ENCODE measurements at regions not wholly inside any gene's neighbourhood (a gene's known extent, or its start where the extent isn't known, plus 50 kb on each side); places are given as distances from the start of the nearest gene placed in this dataset.

DNA sequence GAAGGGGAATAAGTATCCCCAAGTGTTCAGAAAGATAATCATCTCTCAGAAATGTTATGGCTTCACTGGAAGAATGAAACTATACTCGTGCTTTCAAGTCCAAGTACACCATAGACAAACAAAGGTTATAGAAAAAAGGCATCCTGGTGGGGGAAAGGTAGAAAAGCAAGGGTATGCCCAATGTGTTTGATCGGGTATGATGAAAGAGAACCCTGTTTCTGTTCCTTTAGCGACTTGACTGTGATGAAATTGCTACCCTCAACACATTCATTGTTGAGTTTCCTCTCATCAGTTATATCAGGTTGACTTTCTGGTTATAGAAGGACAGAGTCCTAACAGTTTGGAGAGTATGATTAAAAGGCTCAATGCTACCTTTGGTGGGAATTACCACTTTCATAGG, 464.3 kb downstream of the GRXCR1 start:
- TF ChIP-seq, protein P1, sequence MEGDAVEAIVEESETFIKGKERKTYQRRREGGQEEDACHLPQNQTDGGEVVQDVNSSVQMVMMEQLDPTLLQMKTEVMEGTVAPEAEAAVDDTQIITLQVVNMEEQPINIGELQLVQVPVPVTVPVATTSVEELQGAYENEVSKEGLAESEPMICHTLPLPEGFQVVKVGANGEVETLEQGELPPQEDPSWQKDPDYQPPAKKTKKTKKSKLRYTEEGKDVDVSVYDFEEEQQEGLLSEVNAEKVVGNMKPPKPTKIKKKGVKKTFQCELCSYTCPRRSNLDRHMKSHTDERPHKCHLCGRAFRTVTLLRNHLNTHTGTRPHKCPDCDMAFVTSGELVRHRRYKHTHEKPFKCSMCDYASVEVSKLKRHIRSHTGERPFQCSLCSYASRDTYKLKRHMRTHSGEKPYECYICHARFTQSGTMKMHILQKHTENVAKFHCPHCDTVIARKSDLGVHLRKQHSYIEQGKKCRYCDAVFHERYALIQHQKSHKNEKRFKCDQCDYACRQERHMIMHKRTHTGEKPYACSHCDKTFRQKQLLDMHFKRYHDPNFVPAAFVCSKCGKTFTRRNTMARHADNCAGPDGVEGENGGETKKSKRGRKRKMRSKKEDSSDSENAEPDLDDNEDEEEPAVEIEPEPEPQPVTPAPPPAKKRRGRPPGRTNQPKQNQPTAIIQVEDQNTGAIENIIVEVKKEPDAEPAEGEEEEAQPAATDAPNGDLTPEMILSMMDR (IDR thresholded peaks at IDR 0.05), result no peak
- no peak for TF ChIP-seq POLR2AphosphoS5 (IDR thresholded peaks at IDR 0.05)
- TF ChIP-seq POLR2A (IDR thresholded peaks at IDR 0.05), result no peak
